Transverse colon (tissue), 4 donors: ENCODE measurements at regions not wholly inside any gene's neighbourhood (a gene's known extent, or its start where the extent isn't known, plus 50 kb on each side); places are given as distances from the start of the nearest gene placed in this dataset.

Source experiments
- DNase-seq: peaks from one replicate; pipeline ENCODE4 v3.0.0-alpha.2; 2019
- H3K27ac ChIP-seq, 4 donors: fragments of 200-600 bp; sonication (generic); 2 replicates each; pipeline ENCODE4 v1.5.1; 2016 to 2018; ENCODE audit warnings: inconsistent platforms in 4 of 4
- H3K27me3 ChIP-seq: fragments of 200-600 bp; sonication (generic); 2 replicates; pipeline ENCODE4 v1.5.1; 2017; ENCODE audit warnings: inconsistent platforms
- H3K36me3 ChIP-seq, 4 donors: fragments of 200-600 bp; sonication (generic); 2 replicates each; pipeline ENCODE4 v1.5.1; 2017 to 2019; ENCODE audit warnings: inconsistent platforms in 4 of 4
- H3K4me1 ChIP-seq, 4 donors: fragments of 200-600 bp; sonication (generic); 2 replicates each; pipeline ENCODE4 v1.5.1; 2017 to 2020; ENCODE audit warnings: inconsistent platforms in 4 of 4
- H3K4me3 ChIP-seq, 4 donors: fragments of 200-600 bp; sonication (generic); 1 replicate in 1 of 4; 2 replicates in 3 of 4; pipeline versions ENCODE4 v1.5.1 to v1.6.1; 2017 to 2019; ENCODE audit warnings: inconsistent platforms in 4 of 4
- H3K9me3 ChIP-seq, 2 donors: fragments of 200-600 bp; sonication (generic); 2 replicates each; pipeline ENCODE4 v1.5.1; 2017 to 2019; ENCODE audit warnings: inconsistent platforms in 2 of 2
- CTCF ChIP-seq, 5 experiments: fragments of 200-600 bp in 3 of 5; fragments of 450-650 bp in 2 of 5; sonication (generic) in 3 of 5; IDR thresholded peaks; 1 replicate in 2 of 5; 2 replicates in 3 of 5; pipeline ENCODE4 v1.5.1; 2016 to 2017; ENCODE audit warnings: antibody characterized with exemption in 5 of 5, inconsistent platforms in 3 of 5, mild to moderate bottlenecking in 2 of 5, moderate library complexity in 1 of 5
- EP300 ChIP-seq: sonication (generic); formaldehyde crosslinking; IDR thresholded peaks from one replicate; pipeline ENCODE4 v1.6.1; 2017; ENCODE audit warnings: antibody characterized with exemption, low read depth
- POLR2A ChIP-seq: fragments of 450-650 bp; IDR thresholded peaks from one replicate; pipeline ENCODE4 v1.6.1; 2016; ENCODE audit warnings: antibody characterized with exemption, mild to moderate bottlenecking, moderate library complexity
- POLR2AphosphoS5 ChIP-seq, 3 donors: sonication (generic); formaldehyde crosslinking; IDR thresholded peaks; one replicate each; pipeline ENCODE4 v1.6.1; 2016; ENCODE audit warnings: antibody characterized with exemption in 3 of 3
- WGBS, 2 donors: methylation state at CpG; one replicate each; pipeline ENCODE4 v1.1.5; 2018; ENCODE audit warnings: low coverage in 1 of 2; 5-methylcytosine and 5-hydroxymethylcytosine counted together
- in situ Hi-C, 4 donors: fragments of 200-750 bp; cut with MboI; loops; one replicate each; pipeline versions ENCODE4 v1.15.0 to v1.15.1; 2017; ENCODE audit warnings: low sequenced_read_pairs in 3 of 4, low pct_ligation_motif_present in 1 of 4, low pct_unique_long_range_greater_than_20kb in 1 of 4
- intact Hi-C: fragments of 100-400 bp; cut with DNase I; formaldehyde crosslinking; loops from one replicate; pipeline ENCODE4 v1.15.1; 2023; ENCODE audit warnings: low total_unique reads

GRCh38 chr6:100311707-100312251 is 152.9 kb downstream of the SIM1 start:
- Histone ChIP-seq H3K27me3 (no peaks in the 10 kb centered on the region), H3K4me1 (no peaks in the 10 kb centered on the region), H3K9me3 (no peaks in the 10 kb centered on the region), H3K4me3 (no peak overlapping the region), H3K27ac (no peak overlapping the region), H3K36me3 (no peaks in the 10 kb centered on the region)
- 62 to 67% methylated on average over 4 to 5 of the region's 5 CpGs for WGBS, 2 donors
- TF ChIP-seq EP300 (no peak), CTCF (IDR thresholded peaks at IDR 0.05) (no peak), POLR2AphosphoS5 (IDR thresholded peaks at IDR 0.05) (no peak), POLR2A (no peak)
- in situ Hi-C loops (no loop called here), intact Hi-C loops (no loop called here)
- DNase-seq = no peak

GRCh38 chr6:100309174-100309573 is 155.5 kb downstream of the SIM1 start:
- DNase-seq = no peak
- Histone ChIP-seq H3K4me1 (no peaks in the 10 kb centered on the region), H3K27me3 (no peaks in the 10 kb centered on the region), H3K27ac (no peak overlapping the region), H3K4me3 (no peak overlapping the region), H3K36me3 (no peaks in the 10 kb centered on the region), H3K9me3 (no peaks in the 10 kb centered on the region)
- intact Hi-C loops (no loop called here), in situ Hi-C loops (no loop called here)
- 55 to 66% methylated on average over 2 to 3 of the region's 3 CpGs for WGBS, 2 donors
- TF ChIP-seq POLR2A = no peak
- no peak for TF ChIP-seq CTCF (IDR thresholded peaks at IDR 0.05)
- TF ChIP-seq EP300 = no peak
- TF ChIP-seq POLR2AphosphoS5 (IDR thresholded peaks at IDR 0.05) = no peak

- intact Hi-C loops (no loop called here), in situ Hi-C loops (no loop called here)
- no peak for DNase-seq
Measured at GRCh38 chr6:100307561-100307960, 157.2 kb downstream of the SIM1 start.

GRCh38 chr6:100305209-100305869 is 159.4 kb downstream of the SIM1 start:
- in situ Hi-C loops (no loop called here), intact Hi-C loops (no loop called here)

More at GRCh38 chr6:100307561-100307960, 157.2 kb downstream of the SIM1 start:
- Histone ChIP-seq H3K4me1 (no peaks in the 10 kb centered on the region), H3K4me3 (no peak overlapping the region), H3K27ac (no peak overlapping the region), H3K36me3 (no peaks in the 10 kb centered on the region), H3K9me3 (no peaks in the 10 kb centered on the region), H3K27me3 (no peaks in the 10 kb centered on the region)
- 79 to 100% methylated on average over 1 of the region's 1 CpG for WGBS, 2 donors
- TF ChIP-seq POLR2A (no peak), EP300 (no peak)

More at GRCh38 chr6:100305209-100305869, 159.4 kb downstream of the SIM1 start:
- Histone ChIP-seq H3K9me3 (no peaks in the 10 kb centered on the region), H3K27ac (no peak overlapping the region), H3K4me1 (no peaks in the 10 kb centered on the region), H3K4me3 (no peak overlapping the region), H3K36me3 (no peaks in the 10 kb centered on the region), H3K27me3 (no peaks in the 10 kb centered on the region)
- DNase-seq = no peak
- 32 to 45% methylated on average over 2 of the region's 2 CpGs for WGBS, 2 donors
- TF ChIP-seq POLR2A (no peak), POLR2AphosphoS5 (IDR thresholded peaks at IDR 0.05) (no peak), EP300 (no peak), CTCF (IDR thresholded peaks at IDR 0.05) (no peak)
